ENCODE measurements at regions not wholly inside any gene's neighbourhood (a gene's known extent, or its start where the extent isn't known, plus 50 kb on each side); places are given as distances from the start of the nearest gene placed in this dataset.

DNA sequence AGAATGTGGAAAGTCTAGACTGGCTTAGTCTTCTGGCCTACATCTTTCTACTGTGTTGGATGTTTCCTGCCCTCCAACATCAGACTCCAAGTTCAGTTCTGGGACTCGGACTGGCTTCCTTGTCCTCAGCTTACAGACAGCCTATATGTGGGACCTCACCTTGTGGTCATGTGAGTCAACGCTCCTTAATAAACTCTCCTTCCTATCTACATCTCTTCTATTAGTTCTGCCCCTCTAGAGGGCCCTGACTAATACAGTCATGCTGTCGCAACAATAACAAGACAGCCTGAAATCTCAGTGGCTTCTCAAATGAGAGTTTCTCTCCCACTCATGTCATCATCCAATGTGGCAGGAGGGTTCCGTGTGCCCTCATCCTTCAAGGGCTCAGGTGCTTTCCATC is 347.8 kb downstream of the MZT1 start:
- TF ChIP-seq, protein P1, sequence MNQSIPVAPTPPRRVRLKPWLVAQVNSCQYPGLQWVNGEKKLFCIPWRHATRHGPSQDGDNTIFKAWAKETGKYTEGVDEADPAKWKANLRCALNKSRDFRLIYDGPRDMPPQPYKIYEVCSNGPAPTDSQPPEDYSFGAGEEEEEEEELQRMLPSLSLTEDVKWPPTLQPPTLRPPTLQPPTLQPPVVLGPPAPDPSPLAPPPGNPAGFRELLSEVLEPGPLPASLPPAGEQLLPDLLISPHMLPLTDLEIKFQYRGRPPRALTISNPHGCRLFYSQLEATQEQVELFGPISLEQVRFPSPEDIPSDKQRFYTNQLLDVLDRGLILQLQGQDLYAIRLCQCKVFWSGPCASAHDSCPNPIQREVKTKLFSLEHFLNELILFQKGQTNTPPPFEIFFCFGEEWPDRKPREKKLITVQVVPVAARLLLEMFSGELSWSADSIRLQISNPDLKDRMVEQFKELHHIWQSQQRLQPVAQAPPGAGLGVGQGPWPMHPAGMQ (IDR thresholded peaks at IDR 0.05; ENCODE audit: borderline replicate concordance), result no peak
- TF ChIP-seq GATAD2B (conservative IDR thresholded peaks at IDR 0.05; ENCODE audit: low read depth) (no peak), NFYA (IDR thresholded peaks at IDR 0.05; ENCODE audit: borderline replicate concordance, low read depth, low read length) (no peak), LARP7 (IDR thresholded peaks at IDR 0.05) (no peak), SPI1 (IDR thresholded peaks at IDR 0.05; ENCODE audit: borderline replicate concordance, insufficient read depth, low read depth, low read length) (no peak), YY1 (IDR thresholded peaks at IDR 0.05; ENCODE audit: low read depth, low read length) (no peak), SRF (IDR thresholded peaks at IDR 0.05; ENCODE audit: low read depth in 2 of 2, low read length in 2 of 2) (no peak), BCL11A (IDR thresholded peaks at IDR 0.05; ENCODE audit: low read depth, low read length) (no peak), NFXL1 (IDR thresholded peaks at IDR 0.05; ENCODE audit: borderline replicate concordance) (no peak), ESRRA (IDR thresholded peaks at IDR 0.05; ENCODE audit: low read length) (no peak), SREBF1 (IDR thresholded peaks at IDR 0.05; ENCODE audit: low read length) (no peak), STAT3 (IDR thresholded peaks at IDR 0.05; ENCODE audit: low read depth, low read length) (no peak)
- TF ChIP-seq, protein P2, sequence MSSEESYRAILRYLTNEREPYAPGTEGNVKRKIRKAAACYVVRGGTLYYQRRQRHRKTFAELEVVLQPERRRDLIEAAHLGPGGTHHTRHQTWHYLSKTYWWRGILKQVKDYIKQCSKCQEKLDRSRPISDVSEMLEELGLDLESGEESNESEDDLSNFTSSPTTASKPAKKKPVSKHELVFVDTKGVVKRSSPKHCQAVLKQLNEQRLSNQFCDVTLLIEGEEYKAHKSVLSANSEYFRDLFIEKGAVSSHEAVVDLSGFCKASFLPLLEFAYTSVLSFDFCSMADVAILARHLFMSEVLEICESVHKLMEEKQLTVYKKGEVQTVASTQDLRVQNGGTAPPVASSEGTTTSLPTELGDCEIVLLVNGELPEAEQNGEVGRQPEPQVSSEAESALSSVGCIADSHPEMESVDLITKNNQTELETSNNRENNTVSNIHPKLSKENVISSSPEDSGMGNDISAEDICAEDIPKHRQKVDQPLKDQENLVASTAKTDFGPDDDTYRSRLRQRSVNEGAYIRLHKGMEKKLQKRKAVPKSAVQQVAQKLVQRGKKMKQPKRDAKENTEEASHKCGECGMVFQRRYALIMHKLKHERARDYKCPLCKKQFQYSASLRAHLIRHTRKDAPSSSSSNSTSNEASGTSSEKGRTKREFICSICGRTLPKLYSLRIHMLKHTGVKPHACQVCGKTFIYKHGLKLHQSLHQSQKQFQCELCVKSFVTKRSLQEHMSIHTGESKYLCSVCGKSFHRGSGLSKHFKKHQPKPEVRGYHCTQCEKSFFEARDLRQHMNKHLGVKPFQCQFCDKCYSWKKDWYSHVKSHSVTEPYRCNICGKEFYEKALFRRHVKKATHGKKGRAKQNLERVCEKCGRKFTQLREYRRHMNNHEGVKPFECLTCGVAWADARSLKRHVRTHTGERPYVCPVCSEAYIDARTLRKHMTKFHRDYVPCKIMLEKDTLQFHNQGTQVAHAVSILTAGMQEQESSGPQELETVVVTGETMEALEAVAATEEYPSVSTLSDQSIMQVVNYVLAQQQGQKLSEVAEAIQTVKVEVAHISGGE (CRISPR knock-in tag; IDR thresholded peaks at IDR 0.05), result no peak
- TF ChIP-seq, protein P3, sequence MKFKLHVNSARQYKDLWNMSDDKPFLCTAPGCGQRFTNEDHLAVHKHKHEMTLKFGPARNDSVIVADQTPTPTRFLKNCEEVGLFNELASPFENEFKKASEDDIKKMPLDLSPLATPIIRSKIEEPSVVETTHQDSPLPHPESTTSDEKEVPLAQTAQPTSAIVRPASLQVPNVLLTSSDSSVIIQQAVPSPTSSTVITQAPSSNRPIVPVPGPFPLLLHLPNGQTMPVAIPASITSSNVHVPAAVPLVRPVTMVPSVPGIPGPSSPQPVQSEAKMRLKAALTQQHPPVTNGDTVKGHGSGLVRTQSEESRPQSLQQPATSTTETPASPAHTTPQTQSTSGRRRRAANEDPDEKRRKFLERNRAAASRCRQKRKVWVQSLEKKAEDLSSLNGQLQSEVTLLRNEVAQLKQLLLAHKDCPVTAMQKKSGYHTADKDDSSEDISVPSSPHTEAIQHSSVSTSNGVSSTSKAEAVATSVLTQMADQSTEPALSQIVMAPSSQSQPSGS (IDR thresholded peaks at IDR 0.05; ENCODE audit: low read length), result no peak
- TF ChIP-seq, protein P4, sequence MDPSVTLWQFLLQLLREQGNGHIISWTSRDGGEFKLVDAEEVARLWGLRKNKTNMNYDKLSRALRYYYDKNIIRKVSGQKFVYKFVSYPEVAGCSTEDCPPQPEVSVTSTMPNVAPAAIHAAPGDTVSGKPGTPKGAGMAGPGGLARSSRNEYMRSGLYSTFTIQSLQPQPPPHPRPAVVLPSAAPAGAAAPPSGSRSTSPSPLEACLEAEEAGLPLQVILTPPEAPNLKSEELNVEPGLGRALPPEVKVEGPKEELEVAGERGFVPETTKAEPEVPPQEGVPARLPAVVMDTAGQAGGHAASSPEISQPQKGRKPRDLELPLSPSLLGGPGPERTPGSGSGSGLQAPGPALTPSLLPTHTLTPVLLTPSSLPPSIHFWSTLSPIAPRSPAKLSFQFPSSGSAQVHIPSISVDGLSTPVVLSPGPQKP (IDR thresholded peaks at IDR 0.05; ENCODE audit: low read depth, low read length), result no peak
- ChIA-PET POLR2A (interaction anchor here (0.6 kb wide), 1 partner anchor 18 kb away, joined by 4 read pairs; no protein-coding TSS in a partner anchor), RAD21 (ENCODE audit: unreplicated experiment) (no interaction called here), CTCF (no interaction called here), SMC1A (ENCODE audit: uncharacterized antibody, unreplicated experiment) (no interaction called here)
- no peaks in the 10 kb centered on the region for H3K36me3 ChIP-seq (ENCODE audit: control insufficient read depth in 2 of 2, insufficient read depth in 2 of 2, low read length in 1 of 2)
- no peak for DNase-seq (ENCODE audit: low read depth, low spot score)
- no peak overlapping the region for H2AFZ ChIP-seq (ENCODE audit: control insufficient read depth, low read depth, low read length)
- ATAC-seq, result no peak
- intact Hi-C loops (cut with micrococcal nuclease; ENCODE audit: unreplicated experiment), result no loop called here
- no peak overlapping the region for H3K27ac ChIP-seq (ENCODE audit: control insufficient read depth, insufficient read depth)
- H4K20me1 ChIP-seq (ENCODE audit: control insufficient read depth, insufficient read depth), result no peaks in the 10 kb centered on the region
- no peak overlapping the region for H3K4me3 ChIP-seq
- H3K4me2 ChIP-seq (ENCODE audit: control insufficient read depth, insufficient read depth), result no peak overlapping the region
- H3K9me3 ChIP-seq (replicated peaks; ENCODE audit: control insufficient read depth, insufficient read depth, low read length), result no peaks in the 10 kb centered on the region
- FAIRE-seq, result no peak
- 28% methylated on average over 4 of the region's 4 CpGs for WGBS (ENCODE audit: insufficient coverage, insufficient replicate concordance, low lambda C conversion rate, missing lambda C conversion rate)
- in situ Hi-C loops (cut with MboI), result no loop called here
- no peaks in the 10 kb centered on the region for H3K4me1 ChIP-seq (ENCODE audit: control insufficient read depth, insufficient read depth, low read length)
- H3K27me3 ChIP-seq (replicated peaks in 1 of 2; ENCODE audit: control insufficient read depth in 2 of 2, insufficient read depth in 2 of 2, low read length in 1 of 2), result no peaks in the 10 kb centered on the region
- BruUV-seq (replicated peaks), result no TSS peak
- H3K9ac ChIP-seq (ENCODE audit: control insufficient read depth, insufficient read depth, low read length), result no peak overlapping the region
- H3K79me2 ChIP-seq (ENCODE audit: control insufficient read depth, insufficient read depth, low read length), result no peaks in the 10 kb centered on the region
